ENCODE measurements at regions not wholly inside any gene's neighbourhood (a gene's known extent, or its start where the extent isn't known, plus 50 kb on each side); places are given as distances from the start of the nearest gene placed in this dataset.

- Histone ChIP-seq H3K4me3 (ENCODE audit: insufficient read depth, low read length, poor library complexity, severe bottlenecking) (no peak overlapping the region), H3F3A (ENCODE audit: insufficient read depth) (no peaks in the 10 kb centered on the region), H4K20me1 (ENCODE audit: low read depth, low read length) (no peaks in the 10 kb centered on the region), H3K9me2 (replicated peaks; ENCODE audit: insufficient read depth, low read length) (no peaks in the 10 kb centered on the region), H3K27ac (ENCODE audit: low read depth, low read length) (no peak overlapping the region), H3K79me2 (ENCODE audit: insufficient read depth, low read length) (no peaks in the 10 kb centered on the region), H3K4me2 (ENCODE audit: low read depth, low read length, poor library complexity, severe bottlenecking) (no peak overlapping the region), H3K36me3 (ENCODE audit: low read length) (no peaks in the 10 kb centered on the region), H3K9me3 (ENCODE audit: insufficient read depth, low read length) (no peaks in the 10 kb centered on the region), H2AFZ (ENCODE audit: low read depth, low read length, severe bottlenecking) (no peak overlapping the region), H3K27me3 (ENCODE audit: low read length) (no peaks in the 10 kb centered on the region), H3K9ac (ENCODE audit: low read length) (no peak overlapping the region)
- no peak for TF ChIP-seq EZH2phosphoT487 (conservative IDR thresholded peaks at IDR 0.05; ENCODE audit: low read length)
- TF ChIP-seq CTCF (IDR thresholded peaks at IDR 0.05; ENCODE audit: insufficient read depth, low read length, poor library complexity, severe bottlenecking) = no peak
These were observed 567.8 kb upstream of the NRG3 start for GRCh38 chr10:81306971-81307782.

GRCh38 chr10:81309041-81309552 lies 565.9 kb upstream of the NRG3 start:
- H3K27me3 ChIP-seq (ENCODE audit: low read length) = no peaks in the 10 kb centered on the region
- H3K9ac ChIP-seq (ENCODE audit: low read length) = no peak overlapping the region
- TF ChIP-seq CTCF (IDR thresholded peaks at IDR 0.05; ENCODE audit: insufficient read depth, low read length, poor library complexity, severe bottlenecking) (no peak), EZH2phosphoT487 (conservative IDR thresholded peaks at IDR 0.05; ENCODE audit: low read length) (no peak)
- H3K4me3 ChIP-seq (ENCODE audit: insufficient read depth, low read length, poor library complexity, severe bottlenecking) = no peak overlapping the region
- no peak overlapping the region for H2AFZ ChIP-seq (ENCODE audit: low read depth, low read length, severe bottlenecking)
- H3K4me2 ChIP-seq (ENCODE audit: low read depth, low read length, poor library complexity, severe bottlenecking) = no peak overlapping the region
- H3K9me3 ChIP-seq (ENCODE audit: insufficient read depth, low read length) = no peaks in the 10 kb centered on the region
- no peaks in the 10 kb centered on the region for H3K36me3 ChIP-seq (ENCODE audit: low read length)
- H3F3A ChIP-seq (ENCODE audit: insufficient read depth) = no peaks in the 10 kb centered on the region
- H3K79me2 ChIP-seq (ENCODE audit: insufficient read depth, low read length) = no peaks in the 10 kb centered on the region
- no peaks in the 10 kb centered on the region for H4K20me1 ChIP-seq (ENCODE audit: low read depth, low read length)
- H3K27ac ChIP-seq (ENCODE audit: low read depth, low read length) = no peak overlapping the region
- H3K9me2 ChIP-seq (replicated peaks; ENCODE audit: insufficient read depth, low read length) = no peaks in the 10 kb centered on the region

- H3K9ac ChIP-seq (ENCODE audit: low read length) = no peak overlapping the region
- H3K9me2 ChIP-seq (replicated peaks; ENCODE audit: insufficient read depth, low read length) = no peaks in the 10 kb centered on the region
- H2AFZ ChIP-seq (ENCODE audit: low read depth, low read length, severe bottlenecking) = no peak overlapping the region
- H3F3A ChIP-seq (ENCODE audit: insufficient read depth) = no peaks in the 10 kb centered on the region
- H3K4me2 ChIP-seq (ENCODE audit: low read depth, low read length, poor library complexity, severe bottlenecking) = no peak overlapping the region
- TF ChIP-seq EZH2phosphoT487 (conservative IDR thresholded peaks at IDR 0.05; ENCODE audit: low read length) (no peak), CTCF (IDR thresholded peaks at IDR 0.05; ENCODE audit: insufficient read depth, low read length, poor library complexity, severe bottlenecking) (no peak)
- H3K36me3 ChIP-seq (ENCODE audit: low read length) = no peaks in the 10 kb centered on the region
- H3K27me3 ChIP-seq (ENCODE audit: low read length) = no peaks in the 10 kb centered on the region
- no peaks in the 10 kb centered on the region for H3K79me2 ChIP-seq (ENCODE audit: insufficient read depth, low read length)
- no peak overlapping the region for H3K4me3 ChIP-seq (ENCODE audit: insufficient read depth, low read length, poor library complexity, severe bottlenecking)
- no peaks in the 10 kb centered on the region for H3K9me3 ChIP-seq (ENCODE audit: insufficient read depth, low read length)
- H3K27ac ChIP-seq (ENCODE audit: low read depth, low read length) = no peak overlapping the region
- no peaks in the 10 kb centered on the region for H4K20me1 ChIP-seq (ENCODE audit: low read depth, low read length)
These were observed 560.5 kb upstream of the NRG3 start for GRCh38 chr10:81314471-81314870.

Measured in SU-DHL-6 (cell line).